ENCODE measurements at regions not wholly inside any gene's neighbourhood (a gene's known extent, or its start where the extent isn't known, plus 50 kb on each side); places are given as distances from the start of the nearest gene placed in this dataset.
"Not testable (repeated sequence)": the region's sequence is repeated elsewhere in the genome, so short reads cannot be mapped to it uniquely, and the experiment has no call there.

DNA sequence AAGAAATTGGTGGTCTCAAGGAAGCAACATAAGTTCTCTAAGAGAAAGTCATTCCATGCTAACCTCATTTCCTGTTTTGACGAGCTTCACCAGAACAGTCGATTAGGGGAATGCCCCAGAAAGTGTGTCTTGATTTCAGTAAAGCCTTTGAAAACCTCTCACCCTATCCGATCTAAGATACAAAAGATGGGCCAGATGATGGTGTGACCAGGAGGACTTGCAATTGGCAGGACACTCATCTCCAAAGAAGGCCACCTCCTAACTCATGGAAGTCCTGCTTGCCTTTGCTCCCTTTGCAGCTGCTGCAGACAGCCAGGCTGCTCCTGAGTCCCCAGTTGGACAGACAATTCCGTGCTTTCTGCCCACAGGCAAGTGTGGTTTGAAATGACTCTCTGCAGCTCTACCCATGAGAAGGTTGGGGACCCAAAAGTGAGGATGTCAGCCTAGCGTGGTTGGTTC is 304.2 kb downstream of the BCL2L11 start:
- DNase-seq (ENCODE audit: low spot score): not testable (repeated sequence)

DNA sequence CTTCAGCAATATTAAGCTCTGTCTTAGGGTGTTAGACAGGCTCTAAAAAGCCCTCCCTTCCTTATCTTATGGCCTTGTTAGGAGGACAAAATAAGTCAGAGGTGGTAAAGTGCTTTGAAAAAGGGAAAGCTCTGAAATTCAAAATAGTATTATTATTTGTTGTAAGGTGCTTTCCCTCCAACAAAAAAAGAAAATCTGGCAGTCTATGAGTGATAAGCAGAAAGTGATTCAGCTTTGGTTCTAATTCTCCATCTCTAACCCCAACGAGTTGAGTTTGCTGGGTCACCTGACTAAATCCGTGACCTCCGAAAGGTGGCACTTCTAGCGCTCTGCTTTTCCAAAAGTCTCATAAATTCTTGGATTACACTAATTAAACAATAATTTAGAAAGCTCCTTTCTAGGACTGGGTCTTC is 305.1 kb downstream of the BCL2L11 start:
- DNase-seq (ENCODE audit: low spot score): not testable (repeated sequence)

DNA sequence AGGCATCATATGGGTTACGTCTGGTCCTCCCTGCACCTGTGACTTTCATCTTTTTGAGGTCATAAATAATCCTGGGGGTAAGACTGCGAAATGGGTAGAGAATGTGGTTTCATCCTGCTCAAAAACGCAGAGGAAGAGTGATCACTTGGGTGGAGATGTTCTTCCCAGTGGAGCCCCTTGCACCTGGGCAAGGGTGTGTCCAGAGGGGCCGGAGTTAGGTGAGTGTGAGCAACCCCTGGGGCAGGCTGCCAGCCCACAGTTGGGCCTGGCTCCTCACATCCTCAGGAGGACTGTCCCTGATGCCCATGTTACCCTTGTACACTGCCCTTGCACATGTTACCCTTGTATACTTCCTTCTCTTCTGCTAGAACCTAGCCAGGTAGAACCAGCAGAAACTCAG is 306.6 kb downstream of the BCL2L11 start:
- DNase-seq (ENCODE audit: low spot score): not testable (repeated sequence)

DNA sequence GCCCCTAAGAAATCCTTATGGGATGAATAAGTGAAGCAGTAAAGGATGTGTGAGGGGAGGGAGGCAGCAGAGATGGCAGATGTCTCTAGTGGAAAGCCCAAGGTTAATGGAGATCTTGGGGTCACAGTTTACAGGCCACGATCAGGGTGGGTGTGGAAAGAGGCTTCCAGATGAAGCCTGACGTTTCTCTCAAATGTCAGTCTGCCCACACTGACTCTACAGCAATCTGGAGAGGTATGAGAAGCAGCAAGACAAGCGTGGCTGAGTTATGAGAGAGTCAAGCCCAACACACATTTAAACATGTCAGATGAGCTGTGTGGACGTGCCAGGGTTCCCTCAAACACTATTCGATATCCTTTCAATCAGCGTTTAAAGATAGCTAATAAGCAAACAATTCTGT is 308.2 kb downstream of the BCL2L11 start:
- not testable (repeated sequence) for DNase-seq (ENCODE audit: low spot score)

DNA sequence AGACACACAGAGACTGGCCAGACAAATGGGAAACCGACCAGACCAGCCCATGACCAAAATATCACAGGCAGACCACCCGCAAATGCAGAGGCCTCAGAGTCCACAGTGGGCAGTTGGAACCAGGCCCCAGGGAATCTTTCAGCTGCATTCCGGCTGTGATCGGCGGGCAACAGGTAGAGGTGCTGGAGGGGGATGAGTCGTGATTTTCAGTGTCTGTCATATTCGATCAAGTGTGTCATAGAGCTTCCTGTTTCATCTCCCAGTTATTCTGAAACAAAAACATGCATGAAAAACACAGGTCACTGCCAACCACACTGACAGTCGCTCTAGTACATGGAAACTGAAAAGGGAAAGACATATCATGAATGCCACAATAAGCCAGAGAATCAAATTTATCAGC is 308.6 kb downstream of the BCL2L11 start:
- not testable (repeated sequence) for DNase-seq (ENCODE audit: low spot score)

DNA sequence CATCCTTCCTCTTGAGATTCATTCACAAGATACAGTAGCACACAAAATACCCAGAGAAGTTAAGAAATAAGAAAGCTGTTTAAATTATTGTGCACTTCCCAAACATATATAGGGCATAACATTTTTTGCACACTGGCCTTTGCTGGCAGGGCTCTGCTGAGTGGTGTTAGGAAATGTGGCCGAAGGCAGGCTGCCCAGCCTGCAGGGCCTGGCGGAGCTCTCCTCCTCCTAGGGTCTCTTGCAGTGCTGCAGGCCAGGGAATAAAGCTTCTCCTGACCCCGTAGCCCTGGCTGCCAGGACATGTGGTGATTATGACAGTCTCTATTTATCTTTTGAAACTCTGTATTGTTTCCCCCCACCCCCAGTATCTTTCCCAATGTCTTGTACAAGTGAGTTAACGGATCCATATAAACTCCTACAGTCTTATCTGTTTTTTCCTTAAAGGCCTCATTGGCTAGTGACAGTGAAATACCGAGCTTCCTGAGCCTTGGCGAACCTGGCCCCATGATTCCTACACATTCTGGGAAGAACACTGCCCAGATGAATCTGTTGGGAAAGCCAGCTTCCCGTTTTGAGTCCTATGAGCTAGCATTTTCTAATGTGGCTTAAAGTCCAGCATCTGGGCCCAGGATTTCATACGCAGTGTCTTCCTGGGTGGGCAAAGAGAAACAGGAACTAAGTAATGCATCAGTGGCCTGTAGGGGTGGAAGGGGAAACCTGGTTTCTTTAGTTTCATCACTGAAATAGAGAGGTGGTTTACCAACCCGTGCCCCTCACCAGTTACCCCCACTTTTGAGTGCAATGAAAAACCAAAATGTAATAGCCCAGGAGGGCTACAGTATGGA is 310.3 kb downstream of the BCL2L11 start:
- DNase-seq (ENCODE audit: low spot score): not testable (repeated sequence)

DNA sequence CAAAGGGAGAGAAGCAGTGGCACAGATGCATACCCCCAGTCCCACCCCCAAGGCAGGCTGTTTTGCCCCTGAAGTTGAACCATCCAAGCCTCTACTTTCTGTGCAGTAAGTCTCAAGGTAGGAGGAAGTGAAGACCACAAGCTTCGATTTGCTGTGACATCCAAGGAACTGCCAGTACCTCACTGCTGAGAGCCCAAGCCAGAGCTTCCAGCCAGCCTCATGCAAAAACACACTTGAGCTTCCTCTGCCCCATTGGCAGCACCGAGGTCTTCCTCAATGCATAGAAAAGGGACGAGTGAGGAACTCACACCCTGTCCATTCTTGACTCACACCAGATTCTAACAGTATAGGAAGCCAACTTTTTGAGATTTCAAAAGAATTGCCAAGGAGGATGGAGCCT is 311.7 kb downstream of the BCL2L11 start:
- DNase-seq (ENCODE audit: low spot score): not testable (repeated sequence)

DNA sequence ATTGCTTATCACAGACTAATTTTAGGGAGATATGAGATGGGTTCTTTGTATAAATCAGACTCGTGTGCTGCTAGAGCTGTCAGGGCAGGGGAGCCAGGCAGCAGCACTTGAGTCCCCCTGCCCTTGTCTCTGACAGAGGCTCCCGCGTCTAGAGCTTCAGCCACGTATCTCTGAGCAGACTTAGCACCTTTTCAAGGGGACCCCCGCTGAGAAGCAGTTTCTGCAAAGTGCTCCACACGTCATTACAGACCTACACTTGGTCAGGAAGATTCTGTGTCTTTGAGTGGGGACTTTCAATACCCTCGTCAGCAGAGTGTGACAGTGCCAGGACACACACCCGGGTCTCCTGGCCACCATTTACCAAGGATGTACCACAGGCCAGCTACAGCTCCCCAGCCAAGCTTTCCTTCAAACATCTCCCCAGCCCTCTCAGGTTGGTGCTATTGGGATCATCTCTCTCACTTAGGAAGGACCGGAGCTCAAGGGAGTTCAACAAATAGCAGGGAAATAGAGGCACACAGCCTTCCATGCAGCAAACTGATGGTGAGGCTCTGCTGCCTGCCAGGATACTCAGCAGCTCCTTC is 312.3 kb downstream of the BCL2L11 start:
- not testable (repeated sequence) for DNase-seq (ENCODE audit: low spot score)

DNA sequence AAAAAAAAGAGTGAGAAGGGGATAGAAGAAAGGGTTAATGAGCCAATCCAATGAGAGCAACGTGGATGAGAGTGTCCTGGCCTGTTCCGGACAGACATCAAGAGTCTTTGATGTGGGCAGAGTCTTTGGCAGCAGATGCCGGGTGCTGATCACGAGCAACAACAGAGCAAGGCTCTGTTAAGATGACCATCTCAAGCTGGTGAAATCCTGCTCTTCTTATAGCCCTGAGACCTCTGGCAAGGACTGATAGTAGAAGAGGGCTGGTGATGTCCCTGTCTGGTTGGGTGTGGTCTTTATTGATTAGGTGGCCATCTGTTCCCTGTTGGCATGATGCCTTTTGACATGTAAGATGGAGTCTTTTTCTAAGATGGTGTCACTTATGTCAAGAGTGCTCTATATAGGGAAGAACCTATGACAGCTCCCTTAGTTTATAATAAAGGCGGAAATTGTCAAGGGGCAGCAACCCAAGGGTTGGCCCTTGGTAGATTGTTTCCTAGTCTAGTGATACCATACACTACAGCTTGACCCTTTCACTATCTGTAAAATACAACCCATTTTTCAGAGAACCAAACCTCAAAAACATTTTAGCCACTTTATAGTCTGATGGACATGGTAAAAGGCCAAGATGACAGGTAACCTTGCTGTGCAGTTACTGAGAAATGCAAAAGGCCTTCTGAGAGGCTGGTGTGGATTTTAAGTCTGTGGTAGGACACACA is 313.3 kb downstream of the BCL2L11 start:
- DNase-seq (ENCODE audit: low spot score): not testable (repeated sequence)

DNA sequence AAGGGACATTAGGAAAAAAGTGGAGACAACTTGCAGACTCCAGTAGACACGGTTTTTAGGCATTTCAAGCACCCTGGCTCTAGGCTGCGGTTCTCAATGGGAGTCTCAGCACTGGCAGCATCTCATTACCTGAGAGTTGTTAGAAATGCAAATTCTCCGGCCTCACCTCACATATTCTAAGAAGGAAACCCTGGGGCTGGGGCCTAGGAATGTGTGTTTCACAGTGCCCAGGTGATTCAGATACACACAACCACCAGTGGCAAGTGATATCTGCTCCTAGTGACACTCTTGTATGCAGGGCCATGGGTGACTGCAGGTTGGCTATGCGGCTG is 313.9 kb downstream of the BCL2L11 start:
- not testable (repeated sequence) for DNase-seq (ENCODE audit: low spot score)

DNA sequence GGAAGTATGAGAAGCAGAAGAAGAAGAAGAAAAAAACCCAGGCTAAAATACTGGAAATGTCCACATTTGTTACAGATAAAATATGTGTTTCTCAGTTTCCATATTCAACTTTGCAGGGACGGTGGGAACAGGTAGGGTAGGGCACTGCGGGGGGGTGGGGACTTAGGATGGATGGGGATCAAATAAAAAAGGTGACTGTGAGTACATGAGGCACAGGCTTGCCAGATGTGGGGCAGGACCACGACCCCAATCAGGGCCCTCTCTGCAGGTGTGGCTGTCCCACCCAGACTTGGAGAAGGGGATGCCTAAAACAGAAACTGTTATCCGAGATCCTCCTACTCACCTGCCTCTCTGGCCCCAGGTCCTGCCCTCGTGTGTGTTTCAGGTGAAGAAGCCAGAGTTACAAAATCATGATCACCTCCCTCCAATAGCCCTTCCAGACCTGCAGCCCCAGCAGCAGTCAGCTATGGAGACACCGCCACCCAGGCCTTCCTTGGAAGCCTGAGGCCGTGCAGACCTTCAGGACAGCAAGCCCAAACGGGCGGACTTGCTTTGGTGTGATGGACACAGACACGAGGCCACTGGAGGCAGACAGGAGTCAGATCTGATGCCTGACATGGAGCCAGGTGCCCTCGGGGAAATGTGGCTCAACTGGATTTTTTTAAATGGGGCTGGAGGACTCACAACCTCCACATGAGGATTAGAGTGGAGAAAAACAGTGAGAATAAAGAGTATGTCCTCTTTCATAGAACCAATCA is 315.0 kb downstream of the BCL2L11 start:
- not testable (repeated sequence) for DNase-seq (ENCODE audit: low spot score)

DNA sequence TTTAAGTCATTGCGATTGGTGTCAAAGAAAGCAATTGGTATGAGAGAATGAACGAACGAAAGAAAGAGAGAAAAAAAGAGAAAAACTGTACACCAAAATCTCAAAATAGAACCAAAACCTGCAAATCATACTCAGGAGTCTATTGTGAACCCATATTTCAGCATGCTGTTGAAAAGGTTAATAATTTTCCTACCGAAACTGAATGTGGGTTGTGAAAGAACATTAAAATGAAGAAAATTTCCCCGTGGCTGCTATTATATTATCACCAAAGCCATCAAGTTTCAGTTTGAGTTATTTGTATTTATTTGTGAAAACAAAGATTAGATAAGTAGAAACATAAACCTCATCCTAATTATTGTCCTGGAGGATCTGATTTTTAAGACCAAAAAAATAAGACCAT is 315.7 kb downstream of the BCL2L11 start:
- DNase-seq (ENCODE audit: low spot score): not testable (repeated sequence)

DNA sequence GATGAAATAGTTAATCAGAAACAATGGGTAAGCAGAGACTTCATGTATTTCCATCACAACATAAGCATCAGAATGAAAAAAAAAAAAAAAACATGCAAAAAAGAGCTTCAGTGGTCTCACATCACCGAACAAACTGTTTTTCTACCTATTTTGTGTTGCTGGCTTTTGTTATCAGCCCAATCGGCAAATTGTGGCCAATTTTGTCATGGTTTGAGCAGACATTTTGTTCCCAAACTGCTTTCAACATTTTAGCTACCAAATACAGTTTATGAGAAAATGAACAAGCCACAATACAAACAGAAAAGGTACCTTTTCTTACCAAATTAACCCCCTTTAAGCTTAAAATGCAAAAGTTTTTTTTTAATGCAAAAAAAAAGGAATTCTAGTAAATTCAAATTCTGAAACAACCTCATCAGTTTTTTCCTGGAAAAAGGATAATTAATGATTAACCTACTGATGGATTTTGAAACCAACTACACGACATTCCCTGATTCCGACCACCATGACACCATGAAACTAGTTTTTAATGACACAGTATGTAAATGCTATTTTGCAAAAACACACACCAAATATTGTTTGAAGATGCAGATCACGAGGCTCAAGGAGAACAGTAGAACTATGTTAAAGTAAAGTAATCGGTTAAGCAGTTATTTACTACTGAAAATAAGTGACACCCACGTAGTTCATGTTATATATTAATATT is 316.7 kb downstream of the BCL2L11 start:
- not testable (repeated sequence) for DNase-seq (ENCODE audit: low spot score)

DNA sequence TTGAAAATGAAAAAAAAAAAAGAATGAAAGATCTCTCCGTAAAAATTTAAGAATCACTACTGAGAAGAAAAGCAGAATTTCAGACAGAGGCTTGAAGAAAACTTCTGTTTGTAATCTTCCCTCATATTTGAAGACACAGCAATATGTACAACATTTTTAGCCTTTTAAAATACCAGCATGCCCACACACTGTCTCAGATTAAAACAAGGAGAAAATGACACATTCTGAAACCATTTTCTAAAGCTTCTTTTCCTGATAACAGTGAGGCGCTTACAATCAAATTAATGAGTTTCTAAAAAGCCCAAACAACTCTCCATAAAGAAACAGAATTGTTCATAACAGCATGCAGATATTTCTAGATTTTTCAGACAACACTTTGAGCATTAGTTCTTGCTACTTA is 317.4 kb downstream of the BCL2L11 start:
- not testable (repeated sequence) for DNase-seq (ENCODE audit: low spot score)

DNA sequence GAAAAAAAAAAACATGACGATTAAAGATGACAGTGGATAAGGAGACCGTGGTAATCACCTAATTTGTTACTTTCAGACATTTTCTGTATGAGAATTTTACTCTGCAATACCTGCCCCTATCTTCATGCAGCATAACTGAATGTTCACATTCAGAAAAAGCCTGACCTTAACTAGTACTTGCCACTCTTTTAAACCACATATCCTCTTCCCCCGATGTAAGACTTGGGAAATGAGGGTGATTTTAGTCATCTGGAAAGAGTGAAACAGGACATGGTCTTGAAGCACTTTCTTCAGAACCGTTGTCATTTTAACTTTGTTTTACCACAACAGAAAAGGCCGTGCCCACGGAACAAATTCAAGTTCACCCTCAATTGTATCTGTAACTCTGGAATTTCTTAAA is 318.5 kb downstream of the BCL2L11 start:
- not testable (repeated sequence) for DNase-seq (ENCODE audit: low spot score)

DNA sequence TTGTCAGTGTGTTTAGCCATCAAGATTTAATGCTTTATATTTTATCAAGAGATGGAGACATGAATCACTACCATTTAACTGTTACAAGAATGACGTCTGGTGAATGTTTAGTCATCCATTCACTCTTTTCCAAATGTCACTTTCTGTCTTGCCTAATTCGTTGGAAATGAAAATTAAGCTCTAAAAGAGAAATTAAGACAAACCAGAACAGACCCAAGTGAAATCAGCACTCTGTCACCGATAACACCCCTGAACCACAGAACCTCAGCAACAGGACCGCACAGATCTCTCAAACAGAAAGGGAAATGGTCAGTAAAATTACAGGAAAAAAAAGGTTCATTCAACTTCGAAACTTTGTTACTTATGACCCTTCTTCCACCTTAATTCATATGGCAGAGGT is 320.9 kb downstream of the BCL2L11 start:
- DNase-seq (ENCODE audit: low spot score): not testable (repeated sequence)

DNA sequence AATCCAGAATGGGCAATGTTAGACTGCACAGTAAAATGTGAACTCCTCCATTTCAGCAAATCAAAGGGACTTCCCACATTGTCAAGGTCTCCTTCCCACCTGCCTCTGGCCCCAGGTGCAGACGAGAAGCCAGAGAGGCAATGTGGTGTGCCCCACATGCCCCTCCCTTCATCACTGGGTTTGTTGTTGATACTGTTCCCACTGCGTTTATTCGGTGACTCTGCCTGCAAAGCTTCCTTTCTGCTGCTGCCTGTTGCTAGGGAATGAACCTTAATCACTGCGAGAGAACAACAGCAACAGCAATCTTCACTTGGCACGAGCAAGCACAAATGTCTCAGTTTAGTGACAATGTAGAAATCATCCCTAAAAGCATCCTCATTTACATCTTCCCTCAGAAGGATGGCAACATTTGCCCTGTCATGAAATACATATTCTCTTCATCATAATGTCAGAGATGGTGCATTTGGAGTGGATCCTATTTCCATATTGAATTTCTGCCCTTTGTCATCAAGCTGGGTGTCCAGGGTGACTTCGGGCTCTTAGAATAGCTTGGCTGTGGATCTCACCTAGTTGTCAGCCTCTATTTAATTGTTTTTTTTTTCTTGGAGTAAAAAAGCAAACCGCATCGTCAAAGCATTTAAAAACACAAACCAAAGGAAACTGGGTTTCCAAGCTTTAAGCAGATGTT is 322.2 kb downstream of the BCL2L11 start:
- not testable (repeated sequence) for DNase-seq (ENCODE audit: low spot score)

DNA sequence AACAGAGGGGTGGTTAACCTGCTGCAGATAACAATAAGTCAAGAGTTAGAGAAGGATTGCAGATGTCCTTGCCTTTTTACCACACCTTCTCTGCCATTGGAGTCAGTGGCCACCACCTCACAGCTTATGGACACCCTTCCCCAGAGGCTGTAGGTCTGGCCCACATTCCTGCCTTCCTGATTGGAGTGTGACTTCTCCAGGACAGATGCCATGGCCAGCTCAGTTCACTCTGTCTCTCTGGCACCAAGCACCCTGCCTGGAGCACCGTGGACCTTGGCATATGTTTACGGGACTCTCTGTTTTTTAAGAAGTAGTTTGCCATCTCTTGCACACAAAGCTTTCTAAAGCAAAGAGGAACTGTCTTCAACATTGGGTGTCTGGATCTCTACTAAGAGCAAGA is 323.8 kb downstream of the BCL2L11 start:
- DNase-seq (ENCODE audit: low spot score): not testable (repeated sequence)

DNA sequence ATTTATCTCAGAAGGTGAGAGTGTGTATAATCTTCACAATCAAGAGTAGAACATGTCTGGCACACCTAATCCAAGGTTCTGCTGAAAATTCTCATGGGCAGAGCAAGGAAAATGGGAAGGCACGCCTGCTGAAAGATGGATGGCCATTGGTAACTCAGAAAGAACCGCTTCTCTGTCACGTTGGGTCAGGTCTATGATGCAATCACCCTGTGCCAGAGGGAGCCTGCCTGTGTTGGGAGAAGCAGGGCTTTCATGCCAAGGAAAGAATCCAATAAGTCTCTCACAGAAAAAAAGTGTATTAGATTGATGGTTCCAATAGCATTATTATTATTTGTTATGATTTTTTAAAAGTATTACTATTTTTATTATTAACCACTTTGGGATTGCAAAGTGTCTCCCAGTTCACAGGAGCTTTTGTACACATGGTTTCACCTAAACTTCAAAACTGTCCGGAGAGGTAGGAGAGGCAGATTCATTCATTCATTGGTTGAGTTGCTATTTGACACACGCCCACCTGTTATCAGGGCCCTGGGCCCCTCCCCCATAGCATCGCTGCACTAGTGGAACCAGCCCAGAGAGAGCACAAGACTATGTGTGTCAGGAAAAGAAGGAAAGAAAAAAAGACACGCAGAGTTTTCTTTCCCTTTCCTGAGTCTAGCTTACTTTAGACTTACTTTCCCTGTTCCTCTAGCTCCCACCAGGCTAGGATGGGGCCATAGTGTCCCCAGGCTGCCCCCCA is 324.6 kb downstream of the BCL2L11 start:
- DNase-seq (ENCODE audit: low spot score): not testable (repeated sequence)

DNA sequence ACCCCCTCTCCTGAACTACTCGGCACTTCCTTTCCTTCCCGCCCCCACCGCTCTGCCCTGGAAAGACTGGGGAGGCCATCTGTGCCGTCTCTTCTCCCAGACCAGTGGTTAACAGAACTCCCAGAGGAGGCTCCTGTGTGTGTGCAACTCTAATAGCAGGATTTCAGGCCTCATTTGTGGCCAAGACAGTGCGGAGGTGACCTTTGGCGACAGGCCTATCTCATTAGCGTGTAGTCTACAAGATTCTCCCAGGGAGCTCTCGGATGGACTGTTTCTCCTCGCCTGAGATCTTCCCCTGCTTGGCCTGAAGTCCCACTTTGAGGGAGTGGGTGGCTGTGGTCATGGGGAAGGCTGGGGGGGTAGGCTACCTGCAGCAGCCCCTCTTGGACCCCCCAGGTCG is 325.2 kb downstream of the BCL2L11 start:
- not testable (repeated sequence) for DNase-seq (ENCODE audit: low spot score)
